A549 (cell line): ENCODE measurements at regions not wholly inside any gene's neighbourhood (a gene's known extent, or its start where the extent isn't known, plus 50 kb on each side); places are given as distances from the start of the nearest gene placed in this dataset.
A peak's percentile ranks its signal among the peaks of the same experiment; 100 is the strongest.

Experiments used
- ATAC-seq, 2 experiments: fragments of 200-7000 bp in 1 of 2; fragments of >200 bp in 1 of 2; cut with Nextera tagmentation in 1 of 2; cut with Tn5 transposase in 1 of 2; 3 replicates each; pipeline versions ENCODE4 v1.8.0 to v1.9.1; 2018 to 2020; ENCODE audit warnings: mild to moderate bottlenecking in 1 of 2, moderate library complexity in 1 of 2
- CTCF ChIA-PET: fragments of 300-600 bp; sonication (Branson Sonifier 250); formaldehyde crosslinking; extraction: SDS; loops from one replicate; lab custom pipeline; 2021; ENCODE audit warnings: antibody characterized with exemption, inconsistent platforms; lab: Yijun Ruan, JAX
- POLR2A ChIA-PET: fragments of 350-600 bp; formaldehyde crosslinking; extraction: SDS; loops from one replicate; lab custom pipeline; 2021; ENCODE audit warnings: antibody characterized with exemption, inconsistent platforms; lab: Yijun Ruan, JAX
- DNase-seq, 2 experiments: peaks; one replicate each; pipeline versions ENCODE4 v3.0.0 to v3.0.0-alpha.2; 2011 to 2016; ENCODE audit warnings: low read depth in 1 of 2, low spot score in 1 of 2
- FAIRE-seq: peaks from 2 replicates; lab custom pipeline; 2011; peaks lifted over from hg19 to GRCh38; lab: Jason Lieb, UNC
- H3K27ac ChIP-seq, 2 experiments: fragments of >200 bp; sonication (Bioruptor Twin); formaldehyde crosslinking; 3 replicates each; pipeline ENCODE4 v1.5.1; 2016 to 2017
- H3K4me1 ChIP-seq: fragments of >200 bp; sonication (Bioruptor Twin); formaldehyde crosslinking; 3 replicates; pipeline ENCODE4 v1.6.1; 2016
- H3K4me2 ChIP-seq: fragments of >200 bp; sonication (Bioruptor Twin); formaldehyde crosslinking; 3 replicates; pipeline ENCODE4 v1.6.1; 2016
- H3K4me3 ChIP-seq: fragments of >200 bp; sonication (Bioruptor Twin); formaldehyde crosslinking; 3 replicates; pipeline ENCODE4 v1.5.1; 2016
- H3K9me3 ChIP-seq: fragments of >200 bp; sonication (Bioruptor Twin); formaldehyde crosslinking; 3 replicates; pipeline ENCODE4 v1.6.1; 2016
- ATOH8 ChIP-seq: fragments of 250-450 bp; sonication (Bioruptor Pico); IDR thresholded peaks from 2 replicates; pipeline ENCODE4 v1.5.0; 2020; ENCODE audit warnings: low read depth, mild to moderate bottlenecking, moderate library complexity
- CHD4 ChIP-seq: fragments of 200-600 bp; sonication (generic); IDR thresholded peaks from 2 replicates; pipeline ENCODE4 v1.6.1; 2016; ENCODE audit warnings: antibody characterized with exemption, mild to moderate bottlenecking, borderline replicate concordance
- CTCF ChIP-seq: fragments of >200 bp; sonication (Bioruptor Twin); formaldehyde crosslinking; IDR thresholded peaks from 3 replicates; pipeline ENCODE4 v1.5.1; 2016
- EHF ChIP-seq: fragments of 250-450 bp; sonication (Bioruptor Pico); IDR thresholded peaks from 2 replicates; pipeline ENCODE4 v1.5.0; 2020; ENCODE audit warnings: mild to moderate bottlenecking
- ELK1 ChIP-seq: fragments of 150-350 bp; IDR thresholded peaks from 2 replicates; pipeline ENCODE4 v1.6.1; 2014; ENCODE audit warnings: low read depth, mild to moderate bottlenecking, low read length
- FOSL2 ChIP-seq, 2 experiments: fragments of 450-650 bp in 1 of 2; fragments of >200 bp in 1 of 2; sonication (Bioruptor Twin) in 1 of 2; formaldehyde crosslinking; IDR thresholded peaks; 2 replicates each; pipeline versions ENCODE4 v1.5.0 to v1.6.1; 2016 to 2020; ENCODE audit warnings: mild to moderate bottlenecking in 1 of 2, moderate library complexity in 1 of 2
- HOXB5 ChIP-seq: fragments of 250-450 bp; sonication (Bioruptor Pico); IDR thresholded peaks from 2 replicates; pipeline ENCODE4 v1.5.0; 2020; ENCODE audit warnings: mild to moderate bottlenecking, moderate library complexity
- KDM5A ChIP-seq: fragments of 200-600 bp; sonication (generic); IDR thresholded peaks from 2 replicates; pipeline ENCODE4 v1.6.1; 2016; ENCODE audit warnings: antibody characterized with exemption, mild to moderate bottlenecking
- MAFK ChIP-seq: fragments of 450-650 bp; IDR thresholded peaks from 2 replicates; pipeline ENCODE4 v1.6.1; 2014; ENCODE audit not compliant: partially characterized antibody
- MYC ChIP-seq: IDR thresholded peaks from 2 replicates; pipeline ENCODE4 v1.6.1; 2012; ENCODE audit warnings: mild to moderate bottlenecking, inconsistent platforms, low read length, improper control_type of control experiment, borderline replicate concordance
- PBX3 ChIP-seq: IDR thresholded peaks from 2 replicates; pipeline ENCODE4 v1.6.1; 2012
- POLR2AphosphoS2 ChIP-seq: conservative IDR thresholded peaks from 2 replicates; pipeline ENCODE4 v1.6.1; 2012; ENCODE audit warnings: low read length, improper control_type of control experiment, inconsistent platforms
- RAD21 ChIP-seq, 2 experiments: fragments of >200 bp in 1 of 2; sonication (Bioruptor Twin) in 1 of 2; formaldehyde crosslinking in 1 of 2; IDR thresholded peaks in 1 of 2; conservative IDR thresholded peaks in 1 of 2; 2 replicates in 1 of 2; 3 replicates in 1 of 2; pipeline ENCODE4 v1.6.1; 2012 to 2018; ENCODE audit warnings: inconsistent platforms in 1 of 2
- RFX5 ChIP-seq: fragments of 450-650 bp; IDR thresholded peaks from 2 replicates; pipeline ENCODE4 v1.7.1; 2014; ENCODE audit warnings: antibody characterized with exemption, mild to moderate bottlenecking, moderate library complexity
- RNF2 ChIP-seq: fragments of 200-600 bp; sonication (generic); IDR thresholded peaks from 2 replicates; pipeline ENCODE4 v1.6.1; 2016; ENCODE audit warnings: low read depth, mild to moderate bottlenecking, antibody characterized with exemption, moderate library complexity, borderline replicate concordance
- SREBF2 ChIP-seq: fragments of 450-650 bp; IDR thresholded peaks from 2 replicates; pipeline ENCODE4 v1.6.1; 2014; ENCODE audit warnings: mild to moderate bottlenecking, moderate library complexity
- TFCP2L1 ChIP-seq: fragments of 250-450 bp; sonication (Bioruptor Pico); IDR thresholded peaks from 2 replicates; pipeline ENCODE4 v1.5.0; 2021; ENCODE audit warnings: mild to moderate bottlenecking
- USF2 ChIP-seq: fragments of 450-650 bp; IDR thresholded peaks from 2 replicates; pipeline ENCODE4 v1.6.1; 2014; ENCODE audit warnings: antibody characterized with exemption
- ZC3H11A ChIP-seq: fragments of 450-650 bp; IDR thresholded peaks from 2 replicates; pipeline ENCODE4 v1.6.1; 2014; ENCODE audit warnings: antibody characterized with exemption, mild to moderate bottlenecking
- ZNF302 ChIP-seq: fragments of 250-450 bp; sonication (Bioruptor Pico); IDR thresholded peaks from 2 replicates; pipeline ENCODE4 v1.9.0; 2021; ENCODE audit warnings: inconsistent platforms, mild to moderate bottlenecking, moderate library complexity
- ZSCAN20 ChIP-seq: fragments of 250-450 bp; sonication (Bioruptor Pico); IDR thresholded peaks from 2 replicates; pipeline ENCODE4 v1.8.0; 2022; ENCODE audit warnings: mild to moderate bottlenecking, moderate library complexity
- WGBS: methylation state at CpG from one replicate; pipeline ENCODE4 v1.1.6; 2017; ENCODE audit errors: missing lambda C conversion rate; 5-methylcytosine and 5-hydroxymethylcytosine counted together

- no peak for TF ChIP-seq CTCF
- no peak for TF ChIP-seq CHD4
- no peak for TF ChIP-seq HOXB5
- TF ChIP-seq RNF2: no peak
- no peak for TF ChIP-seq EHF
Observed at GRCh38 chr11:19547044-19547443, 165.6 kb upstream of the NAV2 start (continued).

GRCh38 chr11:19546325-19546724 lies 166.3 kb upstream of the NAV2 start:
- Histone ChIP-seq H3K4me3 (no peak overlapping the region), H3K27ac (no peak overlapping the region), H3K4me2 (no peak overlapping the region), H3K4me1 (0 out of 3 replicates have a peak, but pooled peaks cover 3% of the 10 kb centered on the region), H3K9me3 (no peaks in the 10 kb centered on the region)
- TF ChIP-seq MAFK (no peak), ATOH8 (no peak), POLR2AphosphoS2 (no peak), FOSL2 (IDR thresholded peaks at IDR 0.05) (no peak), FOSL2 (CRISPR knock-in tag; IDR thresholded peaks at IDR 0.05) (no peak), ZC3H11A (no peak), RFX5 (no peak), ZSCAN20 (no peak), TFCP2L1 (no peak), PBX3 (no peak), ZNF302 (CRISPR knock-in tag) (no peak), HOXB5 (no peak), MYC (no peak), SREBF2 (no peak), USF2 (no peak), ELK1 (no peak), KDM5A (no peak), RAD21 (conservative IDR thresholded peaks at IDR 0.05 in 1 of 2, IDR thresholded peaks at IDR 0.05 in 1 of 2) (no peak)
- 57% methylated on average over 5 of the region's 5 CpGs for WGBS
- peak in 1 of 2 experiments; percentile 9 for DNase-seq
- no peak for FAIRE-seq
- POLR2A ChIA-PET: no interaction called here
- peak in 1 of 2 experiments; percentile 50; a peak in 2 of 6 replicates for ATAC-seq
- CTCF ChIA-PET: interaction anchor here (0.8 to 3.5 kb wide), 9 partner anchors 10 to 475 kb away, joined by 3 to 21 read pairs (median 10); no protein-coding TSS in a partner anchor
